HL-60 (cell line): ENCODE measurements at regions not wholly inside any gene's neighbourhood (a gene's known extent, or its start where the extent isn't known, plus 50 kb on each side); places are given as distances from the start of the nearest gene placed in this dataset.

Experiments used
- CTCF ChIP-seq: IDR thresholded peaks from one replicate; pipeline ENCODE4 v1.5.1; 2011; ENCODE audit warnings: low read length, control low read depth, inconsistent platforms; ENCODE audit not compliant: insufficient read depth
- POLR2AphosphoS5 ChIP-seq: IDR thresholded peaks from 2 replicates; pipeline ENCODE4 v1.6.1; 2012; ENCODE audit warnings: low read depth

DNA sequence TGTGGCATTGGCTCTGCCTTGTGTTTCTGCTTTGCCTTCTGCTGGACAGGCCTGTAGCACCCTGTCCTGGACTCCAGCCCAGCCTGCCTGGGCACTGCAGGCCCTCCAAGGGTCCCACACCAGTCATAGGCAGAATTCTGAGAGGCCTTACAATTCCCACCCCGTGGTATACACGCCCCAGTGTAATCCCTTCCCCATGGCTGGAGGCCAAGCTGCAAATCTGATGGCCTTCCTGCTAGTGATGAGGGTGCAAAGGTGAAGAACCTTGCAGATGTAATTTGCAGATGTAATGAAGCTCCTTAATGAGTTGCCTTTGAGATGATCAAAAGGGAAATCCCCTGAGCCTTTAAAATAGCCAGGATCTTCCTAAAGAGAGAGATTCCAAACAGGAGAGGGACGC, 325.1 kb upstream of the ZNF32 start:
- no peak for TF ChIP-seq POLR2AphosphoS5
- TF ChIP-seq CTCF: no peak
